A673 (cell line): ENCODE measurements at regions not wholly inside any gene's neighbourhood (a gene's known extent, or its start where the extent isn't known, plus 50 kb on each side); places are given as distances from the start of the nearest gene placed in this dataset.

Source experiments
- CTCF ChIP-seq: fragments of 300-800, 200-600 bp; sonication (generic); conservative IDR thresholded peaks from 2 replicates; pipeline ENCODE4 v1.5.1; 2017; ENCODE audit warnings: low read depth, mild to moderate bottlenecking, antibody characterized with exemption, low read length, moderate library complexity, mixed read lengths
- EZH2 ChIP-seq: fragments of 200-600 bp; sonication (generic); IDR thresholded peaks from 2 replicates; pipeline ENCODE4 v1.6.1; 2017; ENCODE audit warnings: borderline replicate concordance, low read depth, mild to moderate bottlenecking, mixed read lengths, antibody characterized with exemption, low read length; ENCODE audit not compliant: poor library complexity, severe bottlenecking

GRCh38 chr12:126535971-126536370 lies 1470.7 kb downstream of the AACS start:
- TF ChIP-seq CTCF (no peak), EZH2 (no peak)
